Right lobe of liver (tissue), 4 donors: ENCODE measurements at regions not wholly inside any gene's neighbourhood (a gene's known extent, or its start where the extent isn't known, plus 50 kb on each side); places are given as distances from the start of the nearest gene placed in this dataset.

ENCODE experiments used
- POLR2A ChIP-seq: fragments of 450-650 bp; IDR thresholded peaks from one replicate; pipeline ENCODE4 v1.6.1; 2017; ENCODE audit warnings: antibody characterized with exemption, mild to moderate bottlenecking
- TF ChIP-seq, protein P1 (sequence below), 4 donors: fragments of 200-600 bp in 3 of 4; fragments of 450-650 bp in 1 of 4; IDR thresholded peaks; one replicate each; pipeline versions ENCODE4 v1.5.1 to v1.8.0; 2016 to 2022; ENCODE audit warnings: antibody characterized with exemption in 4 of 4, mild to moderate bottlenecking in 2 of 4
- donor health status: DM: no; HTN: no; CAD: no.
- donor health status: DM: no; HTN: no; CAD: no.
- donor health status: DM: no; HTN: yes; CAD: no.

DNA sequence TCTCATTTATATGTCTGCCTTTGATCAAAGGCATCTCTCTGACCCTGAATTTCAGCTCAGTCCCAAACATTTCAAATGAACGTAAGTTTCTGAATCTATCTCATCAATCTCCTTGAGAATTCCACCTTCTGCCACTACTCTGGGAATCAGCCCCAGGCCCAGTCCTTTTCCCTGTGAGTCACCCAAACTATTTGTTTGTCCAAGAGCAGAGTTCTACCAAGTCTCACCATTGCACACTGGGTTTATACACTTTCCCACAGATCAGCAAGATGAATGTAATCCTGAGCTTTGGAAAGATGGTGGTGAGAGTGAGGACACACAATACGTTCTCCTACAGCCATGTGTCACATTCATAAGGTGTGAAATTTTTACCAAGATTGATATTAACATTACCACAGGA is 251.3 kb upstream of the VWC2 start:
- TF ChIP-seq, protein P1, sequence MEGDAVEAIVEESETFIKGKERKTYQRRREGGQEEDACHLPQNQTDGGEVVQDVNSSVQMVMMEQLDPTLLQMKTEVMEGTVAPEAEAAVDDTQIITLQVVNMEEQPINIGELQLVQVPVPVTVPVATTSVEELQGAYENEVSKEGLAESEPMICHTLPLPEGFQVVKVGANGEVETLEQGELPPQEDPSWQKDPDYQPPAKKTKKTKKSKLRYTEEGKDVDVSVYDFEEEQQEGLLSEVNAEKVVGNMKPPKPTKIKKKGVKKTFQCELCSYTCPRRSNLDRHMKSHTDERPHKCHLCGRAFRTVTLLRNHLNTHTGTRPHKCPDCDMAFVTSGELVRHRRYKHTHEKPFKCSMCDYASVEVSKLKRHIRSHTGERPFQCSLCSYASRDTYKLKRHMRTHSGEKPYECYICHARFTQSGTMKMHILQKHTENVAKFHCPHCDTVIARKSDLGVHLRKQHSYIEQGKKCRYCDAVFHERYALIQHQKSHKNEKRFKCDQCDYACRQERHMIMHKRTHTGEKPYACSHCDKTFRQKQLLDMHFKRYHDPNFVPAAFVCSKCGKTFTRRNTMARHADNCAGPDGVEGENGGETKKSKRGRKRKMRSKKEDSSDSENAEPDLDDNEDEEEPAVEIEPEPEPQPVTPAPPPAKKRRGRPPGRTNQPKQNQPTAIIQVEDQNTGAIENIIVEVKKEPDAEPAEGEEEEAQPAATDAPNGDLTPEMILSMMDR (IDR thresholded peaks at IDR 0.05), result no peak
- no peak for TF ChIP-seq POLR2A
